ENCODE measurements at regions not wholly inside any gene's neighbourhood (a gene's known extent, or its start where the extent isn't known, plus 50 kb on each side); places are given as distances from the start of the nearest gene placed in this dataset.

DNA sequence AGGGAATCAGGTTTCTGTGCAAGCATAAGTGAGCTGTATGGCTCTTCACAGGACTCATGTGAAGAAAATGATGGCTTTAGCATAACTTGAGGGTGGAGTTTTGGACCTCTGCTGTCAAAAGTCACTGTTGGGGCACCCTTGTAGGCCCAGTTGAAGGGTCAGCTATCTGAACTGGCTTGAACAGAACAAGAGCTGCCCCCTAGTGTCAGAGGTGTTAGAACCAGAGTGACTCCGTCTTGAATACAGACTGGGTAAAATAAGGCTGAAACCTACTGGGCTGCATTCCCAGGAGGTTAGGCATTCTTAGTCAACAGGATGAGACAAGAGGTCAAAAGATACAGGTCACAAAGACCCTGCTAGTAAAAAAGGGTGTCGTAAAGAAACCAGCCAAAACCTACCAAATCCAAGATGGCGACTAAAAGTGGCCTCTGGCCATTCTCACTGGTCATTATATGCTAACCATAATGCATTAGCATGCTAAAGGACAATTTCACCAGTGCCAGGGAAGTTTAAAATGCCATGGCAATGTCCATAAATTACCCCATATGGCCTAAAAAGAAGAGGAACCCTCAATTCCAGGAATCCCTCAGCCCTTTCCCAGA is 484.0 kb upstream of the ERCC4 start:
- H3K27me3 Mint-ChIP-seq, result no peaks in the 10 kb centered on the region
- H3K9me3 Mint-ChIP-seq, result no peaks in the 10 kb centered on the region
- H3K4me3 Mint-ChIP-seq, result no peak overlapping the region
- H3K36me3 Mint-ChIP-seq (ENCODE audit: low read depth), result no peaks in the 10 kb centered on the region
- intact Hi-C loops (cut with micrococcal nuclease), result no loop called here
- DNase-seq, result no peak
- H3K27ac Mint-ChIP-seq, result no peak overlapping the region
- no peaks in the 10 kb centered on the region for H3K4me1 Mint-ChIP-seq

- intact Hi-C loops (cut with micrococcal nuclease), result no loop called here
- Mint-ChIP-seq H3K27me3 (no peaks in the 10 kb centered on the region), H3K4me1 (no peaks in the 10 kb centered on the region), H3K4me3 (no peak overlapping the region), H3K27ac (no peak overlapping the region), H3K9me3 (no peaks in the 10 kb centered on the region), H3K36me3 (ENCODE audit: low read depth) (no peaks in the 10 kb centered on the region)
- no peak for DNase-seq
These were observed 483.1 kb upstream of the ERCC4 start for GRCh38 chr16:13436641-13437412.

GRCh38 chr16:13437413-13437795 is 482.6 kb upstream of the ERCC4 start:
- Mint-ChIP-seq H3K27ac (no peak overlapping the region), H3K4me1 (no peaks in the 10 kb centered on the region), H3K9me3 (no peaks in the 10 kb centered on the region), H3K4me3 (no peak overlapping the region), H3K27me3 (no peaks in the 10 kb centered on the region), H3K36me3 (ENCODE audit: low read depth) (no peaks in the 10 kb centered on the region)
- no peak for DNase-seq
- intact Hi-C loops (cut with micrococcal nuclease), result no loop called here

GRCh38 chr16:13438064-13438463 is 481.9 kb upstream of the ERCC4 start:
- no peak overlapping the region for H3K4me3 Mint-ChIP-seq
- no peaks in the 10 kb centered on the region for H3K4me1 Mint-ChIP-seq
- DNase-seq, result no peak
- no peaks in the 10 kb centered on the region for H3K9me3 Mint-ChIP-seq
- intact Hi-C loops (cut with micrococcal nuclease), result no loop called here
- H3K27ac Mint-ChIP-seq, result no peak overlapping the region
- no peaks in the 10 kb centered on the region for H3K27me3 Mint-ChIP-seq
- no peaks in the 10 kb centered on the region for H3K36me3 Mint-ChIP-seq (ENCODE audit: low read depth)

GRCh38 chr16:13439766-13440165 is 480.2 kb upstream of the ERCC4 start:
- Mint-ChIP-seq H3K27ac (no peak overlapping the region), H3K4me3 (no peak overlapping the region), H3K27me3 (no peaks in the 10 kb centered on the region), H3K36me3 (ENCODE audit: low read depth) (no peaks in the 10 kb centered on the region), H3K4me1 (no peaks in the 10 kb centered on the region), H3K9me3 (no peaks in the 10 kb centered on the region)
- intact Hi-C loops (cut with micrococcal nuclease), result no loop called here
- DNase-seq, result no peak

GRCh38 chr16:13441675-13442074 is 478.3 kb upstream of the ERCC4 start:
- H3K27ac Mint-ChIP-seq, result no peak overlapping the region
- no peak overlapping the region for H3K4me3 Mint-ChIP-seq
- no peak for DNase-seq
- H3K27me3 Mint-ChIP-seq, result no peaks in the 10 kb centered on the region
- H3K4me1 Mint-ChIP-seq, result no peaks in the 10 kb centered on the region
- H3K9me3 Mint-ChIP-seq, result no peaks in the 10 kb centered on the region
- intact Hi-C loops (cut with micrococcal nuclease), result no loop called here
- no peaks in the 10 kb centered on the region for H3K36me3 Mint-ChIP-seq (ENCODE audit: low read depth)

GRCh38 chr16:13448346-13448745 is 471.6 kb upstream of the ERCC4 start:
- no peaks in the 10 kb centered on the region for H3K9me3 Mint-ChIP-seq
- H3K36me3 Mint-ChIP-seq (ENCODE audit: low read depth), result no peaks in the 10 kb centered on the region
- H3K27ac Mint-ChIP-seq, result no peak overlapping the region
- H3K27me3 Mint-ChIP-seq, result no peaks in the 10 kb centered on the region
- DNase-seq, result no peak
- intact Hi-C loops (cut with micrococcal nuclease), result no loop called here
- no peaks in the 10 kb centered on the region for H3K4me1 Mint-ChIP-seq
- H3K4me3 Mint-ChIP-seq, result no peak overlapping the region

GRCh38 chr16:13453325-13453724 is 466.6 kb upstream of the ERCC4 start:
- no peak for DNase-seq
- H3K36me3 Mint-ChIP-seq (ENCODE audit: low read depth), result no peaks in the 10 kb centered on the region
- H3K27me3 Mint-ChIP-seq, result no peaks in the 10 kb centered on the region
- no peaks in the 10 kb centered on the region for H3K4me1 Mint-ChIP-seq
- intact Hi-C loops (cut with micrococcal nuclease), result loop anchor here (10.0 kb wide), 1 partner anchor 999 kb away; no protein-coding TSS in a partner anchor
- H3K9me3 Mint-ChIP-seq, result no peaks in the 10 kb centered on the region
- no peak overlapping the region for H3K4me3 Mint-ChIP-seq
- no peak overlapping the region for H3K27ac Mint-ChIP-seq

DNA sequence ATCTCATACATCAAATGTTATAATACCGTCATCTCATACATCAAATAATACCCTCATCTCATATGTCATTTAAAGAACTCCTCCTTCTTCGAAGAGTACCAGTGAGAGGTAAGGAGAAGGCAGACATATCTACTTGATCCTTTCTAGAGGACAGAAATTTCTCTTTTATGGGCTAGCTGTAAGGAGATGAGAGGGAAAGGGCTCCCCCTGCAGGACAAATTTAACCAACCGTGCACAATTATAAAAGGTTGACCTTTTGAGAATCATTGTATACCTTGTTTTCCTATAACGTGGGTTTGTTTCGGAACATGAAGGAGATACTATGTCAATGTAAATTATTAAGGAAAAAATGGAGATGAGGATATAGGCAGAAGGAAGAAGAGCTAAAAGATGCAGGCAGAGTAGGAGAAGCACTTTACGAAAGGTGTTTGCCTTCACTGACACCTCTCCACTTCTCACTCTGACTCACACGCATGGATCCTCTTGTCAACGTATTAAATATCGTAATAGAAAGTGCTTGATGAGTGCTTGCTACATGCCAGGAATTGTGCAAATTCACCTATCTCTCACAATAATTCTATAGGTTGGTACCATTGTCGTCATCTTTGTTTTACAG is 465.9 kb upstream of the ERCC4 start:
- DNase-seq, result peak; percentile 68
- Mint-ChIP-seq H3K4me3 (no peak overlapping the region), H3K27ac (no peak overlapping the region), H3K4me1 (no peaks in the 10 kb centered on the region), H3K27me3 (no peaks in the 10 kb centered on the region), H3K36me3 (ENCODE audit: low read depth) (no peaks in the 10 kb centered on the region), H3K9me3 (no peaks in the 10 kb centered on the region)
- intact Hi-C loops (cut with micrococcal nuclease), result loop anchor here (10.0 kb wide), 1 partner anchor 999 kb away; no protein-coding TSS in a partner anchor

GRCh38 chr16:13463619-13464018 is 456.3 kb upstream of the ERCC4 start:
- H3K27me3 Mint-ChIP-seq, result no peaks in the 10 kb centered on the region
- H3K36me3 Mint-ChIP-seq (ENCODE audit: low read depth), result no peaks in the 10 kb centered on the region
- intact Hi-C loops (cut with micrococcal nuclease), result no loop called here
- H3K27ac Mint-ChIP-seq, result no peak overlapping the region
- H3K4me1 Mint-ChIP-seq, result no peaks in the 10 kb centered on the region
- no peak overlapping the region for H3K4me3 Mint-ChIP-seq
- no peak for DNase-seq
- no peaks in the 10 kb centered on the region for H3K9me3 Mint-ChIP-seq

- Mint-ChIP-seq H3K4me1 (no peaks in the 10 kb centered on the region), H3K4me3 (no peak overlapping the region), H3K27ac (no peak overlapping the region), H3K9me3 (peaks cover 10% of the 10 kb centered on the region), H3K36me3 (ENCODE audit: low read depth) (no peaks in the 10 kb centered on the region), H3K27me3 (no peaks in the 10 kb centered on the region)
- intact Hi-C loops (cut with micrococcal nuclease), result no loop called here
- no peak for DNase-seq
These were observed 448.9 kb upstream of the ERCC4 start for GRCh38 chr16:13471036-13471435.

GRCh38 chr16:13478991-13479390 is 441.0 kb upstream of the ERCC4 start:
- intact Hi-C loops (cut with micrococcal nuclease), result no loop called here
- Mint-ChIP-seq H3K27me3 (no peaks in the 10 kb centered on the region), H3K27ac (no peak overlapping the region), H3K4me3 (no peak overlapping the region), H3K36me3 (ENCODE audit: low read depth) (no peaks in the 10 kb centered on the region), H3K4me1 (no peaks in the 10 kb centered on the region), H3K9me3 (peaks cover 22% of the 10 kb centered on the region)
- no peak for DNase-seq

DNA sequence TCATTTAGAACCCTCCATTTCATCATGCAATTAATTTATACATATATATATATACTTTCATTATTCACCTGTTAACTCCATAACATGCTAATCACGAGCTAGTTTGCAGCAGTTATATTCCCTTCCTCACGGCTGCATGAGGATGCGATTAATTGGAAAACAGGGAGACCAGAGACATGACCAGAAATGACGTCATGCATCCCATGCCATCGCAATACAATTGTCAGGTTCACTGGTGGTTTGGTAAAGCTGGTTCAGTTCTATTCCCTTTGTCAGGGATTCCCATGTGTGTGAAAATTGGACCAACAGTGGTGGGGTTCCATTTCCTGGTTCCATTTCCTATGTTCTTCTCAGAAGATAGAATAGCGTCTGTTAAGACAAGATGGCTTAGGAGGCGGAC is 440.4 kb upstream of the ERCC4 start:
- no peaks in the 10 kb centered on the region for H3K36me3 Mint-ChIP-seq (ENCODE audit: low read depth)
- H3K27ac Mint-ChIP-seq, result no peak overlapping the region
- H3K9me3 Mint-ChIP-seq, result peaks cover 21% of the 10 kb centered on the region
- DNase-seq, result no peak
- no peak overlapping the region for H3K4me3 Mint-ChIP-seq
- H3K4me1 Mint-ChIP-seq, result no peaks in the 10 kb centered on the region
- intact Hi-C loops (cut with micrococcal nuclease), result no loop called here
- H3K27me3 Mint-ChIP-seq, result no peaks in the 10 kb centered on the region

DNA sequence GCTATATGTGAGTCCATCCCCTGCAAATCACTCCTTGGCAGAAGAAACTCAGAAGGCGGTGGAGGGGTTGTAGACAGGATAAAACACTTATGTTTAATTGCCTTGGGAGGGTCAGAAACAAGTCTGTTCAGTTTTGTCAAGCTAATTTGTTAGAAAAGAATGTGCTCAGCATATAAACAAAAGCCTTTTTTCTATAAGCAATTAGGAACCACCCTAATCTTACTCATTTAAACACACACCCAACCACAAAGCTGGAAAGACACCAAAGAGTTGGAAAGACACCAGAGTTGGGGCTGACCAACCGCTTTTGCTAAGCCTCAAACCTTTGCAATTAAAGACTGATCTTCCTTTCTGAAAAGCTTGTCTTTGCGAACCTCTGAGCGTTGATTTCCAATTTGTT is 439.2 kb upstream of the ERCC4 start:
- Mint-ChIP-seq H3K4me3 (no peak overlapping the region), H3K9me3 (peaks cover 22% of the 10 kb centered on the region), H3K4me1 (no peaks in the 10 kb centered on the region), H3K36me3 (ENCODE audit: low read depth) (no peaks in the 10 kb centered on the region), H3K27me3 (no peaks in the 10 kb centered on the region), H3K27ac (no peak overlapping the region)
- no peak for DNase-seq
- intact Hi-C loops (cut with micrococcal nuclease), result no loop called here
